ENCODE measurements at regions not wholly inside any gene's neighbourhood (a gene's known extent, or its start where the extent isn't known, plus 50 kb on each side); places are given as distances from the start of the nearest gene placed in this dataset.

DNA sequence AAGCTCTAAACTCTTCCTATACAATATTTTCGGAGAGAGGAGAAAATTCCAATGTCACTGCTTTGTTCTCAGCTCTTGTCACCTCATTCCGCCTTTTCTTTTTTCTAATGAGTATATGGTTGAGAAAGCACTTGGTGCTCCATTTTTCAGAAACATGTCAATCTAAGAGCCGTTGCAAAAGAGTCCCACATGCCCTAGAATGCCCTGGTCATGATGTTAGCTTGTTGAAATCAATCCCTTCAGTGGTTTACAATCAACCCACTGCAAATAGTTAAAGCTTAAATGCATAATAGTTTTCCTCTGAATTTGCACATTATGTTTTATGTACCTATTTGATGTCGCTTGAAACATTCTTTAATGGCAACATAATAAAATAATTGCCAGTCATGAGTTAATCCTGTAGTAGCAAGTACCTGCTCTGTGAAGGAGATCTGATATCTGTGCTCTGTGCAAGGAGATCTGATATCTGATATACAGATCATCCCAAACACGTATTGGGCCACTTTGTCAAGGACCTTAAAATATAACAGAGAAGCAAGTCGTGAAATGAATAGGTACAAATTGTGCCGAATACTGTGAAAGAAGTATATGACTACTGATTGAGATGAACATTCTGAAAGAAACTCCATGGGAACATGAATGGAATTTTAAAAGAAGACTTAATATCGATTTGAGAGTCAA is 1633.5 kb downstream of the SUCLG1 start:
- Mint-ChIP-seq H3K4me3 (no peak overlapping the region), H3K4me1 (ENCODE audit: low read depth) (no peaks in the 10 kb centered on the region), H3K9me3 (peaks cover 4 to 5% of the 10 kb centered on the region in 2 donors), H3K27ac (no peak overlapping the region), H3K27me3 (ENCODE audit: low read depth) (no peaks in the 10 kb centered on the region), H3K36me3 (ENCODE audit: insufficient read depth in 2 of 2) (no peaks in the 10 kb centered on the region)
- no peak for DNase-seq
- ATAC-seq (replicated peaks in 1 of 2), result no peak

- no peak overlapping the region for H3K4me3 Mint-ChIP-seq
- H3K36me3 Mint-ChIP-seq (ENCODE audit: insufficient read depth in 2 of 2), result no peaks in the 10 kb centered on the region
- no peak for ATAC-seq (replicated peaks in 1 of 2)
- no peak overlapping the region for H3K27ac Mint-ChIP-seq
- no peaks in the 10 kb centered on the region for H3K27me3 Mint-ChIP-seq (ENCODE audit: low read depth)
- H3K9me3 Mint-ChIP-seq, result peaks cover 4 to 10% of the 10 kb centered on the region in 2 donors
- no peaks in the 10 kb centered on the region for H3K4me1 Mint-ChIP-seq (ENCODE audit: low read depth)
- no peak for DNase-seq
Measured at GRCh38 chr2:82823892-82824291, 1635.2 kb downstream of the SUCLG1 start.

DNA sequence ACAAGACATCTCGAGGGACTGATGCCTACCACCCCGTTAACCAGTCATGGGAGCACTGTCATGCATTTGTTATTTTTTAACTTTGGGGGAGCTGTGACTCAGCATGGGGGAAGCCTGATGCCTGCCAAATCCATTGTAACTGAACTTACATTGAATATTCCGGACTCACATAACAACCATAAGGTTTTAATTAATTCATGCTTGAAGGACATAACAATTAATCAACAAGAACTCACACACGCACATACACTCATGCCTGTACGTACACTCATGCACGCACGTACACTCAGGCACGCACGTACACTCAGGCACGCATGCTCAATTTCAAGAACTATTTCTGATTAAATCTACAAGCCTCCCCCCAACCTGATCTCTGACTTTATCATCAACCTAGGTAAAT is 1639.1 kb downstream of the SUCLG1 start:
- no peak overlapping the region for H3K27ac Mint-ChIP-seq
- no peak for ATAC-seq (replicated peaks in 1 of 2)
- H3K27me3 Mint-ChIP-seq (ENCODE audit: low read depth), result no peaks in the 10 kb centered on the region
- H3K36me3 Mint-ChIP-seq (ENCODE audit: insufficient read depth in 2 of 2), result no peaks in the 10 kb centered on the region
- H3K4me1 Mint-ChIP-seq (ENCODE audit: low read depth), result no peaks in the 10 kb centered on the region
- DNase-seq, result no peak
- H3K9me3 Mint-ChIP-seq, result peaks cover 1 to 6% of the 10 kb centered on the region in 2 donors
- H3K4me3 Mint-ChIP-seq, result no peak overlapping the region

DNA sequence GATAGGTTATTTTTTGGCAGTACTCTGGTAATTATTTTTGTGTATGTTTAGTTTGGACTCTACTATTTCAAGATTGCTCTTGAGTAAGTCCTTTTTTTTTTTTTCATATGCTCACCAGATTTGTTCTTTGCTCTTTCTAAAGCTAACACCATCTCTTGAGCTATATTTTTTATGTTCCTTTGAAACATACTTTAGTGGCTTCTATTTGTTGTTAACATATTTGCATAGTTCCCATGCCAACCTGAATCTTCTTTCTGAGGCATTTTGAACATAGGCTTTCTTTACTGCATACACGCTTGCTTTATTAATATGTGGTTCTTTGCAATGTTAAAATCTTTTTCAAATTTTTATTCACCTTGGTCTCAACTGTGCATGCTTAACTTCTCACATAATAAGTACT is 1644.9 kb downstream of the SUCLG1 start:
- ATAC-seq (replicated peaks in 1 of 2) (no peak), DNase-seq (no peak)
- H3K9me3 Mint-ChIP-seq, result no peaks in the 10 kb centered on the region
- H3K27me3 Mint-ChIP-seq (ENCODE audit: low read depth), result no peaks in the 10 kb centered on the region
- no peaks in the 10 kb centered on the region for H3K36me3 Mint-ChIP-seq (ENCODE audit: insufficient read depth in 2 of 2)
- H3K4me3 Mint-ChIP-seq, result no peak overlapping the region
- H3K4me1 Mint-ChIP-seq (ENCODE audit: low read depth), result no peaks in the 10 kb centered on the region
- no peak overlapping the region for H3K27ac Mint-ChIP-seq

DNA sequence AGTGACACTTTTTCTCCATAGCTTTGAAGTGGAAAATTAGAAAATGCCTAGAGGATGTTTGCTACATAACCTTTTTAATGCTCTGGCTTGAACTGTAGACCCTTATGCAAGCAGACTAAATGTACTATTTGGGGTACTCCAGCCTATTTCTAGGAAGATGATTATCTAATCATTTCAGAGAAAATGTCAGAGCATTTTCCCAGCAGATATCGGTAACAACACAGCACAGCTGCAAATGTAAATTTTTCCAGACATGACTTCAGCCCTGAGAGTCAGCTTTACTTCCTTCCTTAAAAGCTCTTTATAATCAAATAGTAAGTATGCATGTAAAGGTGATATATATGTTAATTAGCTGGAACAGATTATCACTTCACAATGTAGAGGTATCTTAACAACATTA is 1647.1 kb downstream of the SUCLG1 start:
- H3K9me3 Mint-ChIP-seq, result peaks cover 2 to 6% of the 10 kb centered on the region in 2 donors
- ATAC-seq (replicated peaks in 1 of 2) (no peak), DNase-seq (no peak)
- H3K27me3 Mint-ChIP-seq (ENCODE audit: low read depth), result no peaks in the 10 kb centered on the region
- no peak overlapping the region for H3K4me3 Mint-ChIP-seq
- no peaks in the 10 kb centered on the region for H3K4me1 Mint-ChIP-seq (ENCODE audit: low read depth)
- H3K27ac Mint-ChIP-seq, result no peak overlapping the region
- no peaks in the 10 kb centered on the region for H3K36me3 Mint-ChIP-seq (ENCODE audit: insufficient read depth in 2 of 2)

GRCh38 chr2:82803307-82803706 is 1655.8 kb downstream of the SUCLG1 start:
- H3K4me3 Mint-ChIP-seq, result no peak overlapping the region
- no peak overlapping the region for H3K27ac Mint-ChIP-seq
- no peaks in the 10 kb centered on the region for H3K4me1 Mint-ChIP-seq (ENCODE audit: low read depth)
- ATAC-seq (replicated peaks in 1 of 2) (no peak), DNase-seq (no peak)
- H3K9me3 Mint-ChIP-seq, result peaks cover 23 to 26% of the 10 kb centered on the region in 2 donors
- no peaks in the 10 kb centered on the region for H3K36me3 Mint-ChIP-seq (ENCODE audit: insufficient read depth in 2 of 2)
- H3K27me3 Mint-ChIP-seq (ENCODE audit: low read depth), result no peaks in the 10 kb centered on the region

GRCh38 chr2:82797469-82797868 is 1661.6 kb downstream of the SUCLG1 start:
- no peak overlapping the region for H3K4me3 Mint-ChIP-seq
- no peak overlapping the region for H3K27ac Mint-ChIP-seq
- no peak for DNase-seq
- no peaks in the 10 kb centered on the region for H3K36me3 Mint-ChIP-seq (ENCODE audit: insufficient read depth in 2 of 2)
- H3K4me1 Mint-ChIP-seq (ENCODE audit: low read depth), result no peaks in the 10 kb centered on the region
- peaks cover 0 to 2% of the 10 kb centered on the region in 2 donors for H3K9me3 Mint-ChIP-seq
- H3K27me3 Mint-ChIP-seq (ENCODE audit: low read depth), result no peaks in the 10 kb centered on the region
- ATAC-seq (replicated peaks in 1 of 2), result no peak

GRCh38 chr2:82796132-82796531 is 1662.9 kb downstream of the SUCLG1 start:
- H3K9me3 Mint-ChIP-seq, result peaks cover 0 to 2% of the 10 kb centered on the region in 2 donors
- ATAC-seq (replicated peaks in 1 of 2) (no peak), DNase-seq (no peak)
- H3K4me3 Mint-ChIP-seq, result no peak overlapping the region
- no peak overlapping the region for H3K27ac Mint-ChIP-seq
- no peaks in the 10 kb centered on the region for H3K27me3 Mint-ChIP-seq (ENCODE audit: low read depth)
- H3K4me1 Mint-ChIP-seq (ENCODE audit: low read depth), result no peaks in the 10 kb centered on the region
- H3K36me3 Mint-ChIP-seq (ENCODE audit: insufficient read depth in 2 of 2), result no peaks in the 10 kb centered on the region

DNA sequence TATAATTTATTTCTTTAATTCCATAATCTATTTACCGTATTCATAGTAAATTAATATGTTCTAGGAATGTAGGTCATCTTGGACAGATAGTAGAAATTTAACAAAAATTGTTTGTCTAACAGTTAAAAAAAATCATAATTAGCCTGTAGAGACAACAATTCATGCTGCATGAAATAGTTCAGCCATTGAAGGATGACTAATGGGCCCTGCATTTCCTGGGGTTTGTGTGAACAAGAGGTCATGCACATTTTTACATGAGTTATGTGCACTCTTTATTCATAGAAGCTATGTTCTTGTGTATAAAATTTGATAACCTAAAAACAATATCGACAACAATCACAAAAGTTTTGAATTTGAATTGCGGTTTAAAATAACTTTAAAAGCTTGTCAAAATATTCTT is 1663.6 kb downstream of the SUCLG1 start:
- Mint-ChIP-seq H3K36me3 (ENCODE audit: insufficient read depth in 2 of 2) (no peaks in the 10 kb centered on the region), H3K27me3 (ENCODE audit: low read depth) (no peaks in the 10 kb centered on the region), H3K4me1 (ENCODE audit: low read depth) (no peaks in the 10 kb centered on the region), H3K27ac (no peak overlapping the region), H3K4me3 (no peak overlapping the region), H3K9me3 (peaks cover 0 to 2% of the 10 kb centered on the region in 2 donors)
- DNase-seq (no peak), ATAC-seq (replicated peaks in 1 of 2) (no peak)

- Mint-ChIP-seq H3K4me3 (no peak overlapping the region), H3K27me3 (ENCODE audit: low read depth) (no peaks in the 10 kb centered on the region), H3K36me3 (ENCODE audit: insufficient read depth in 2 of 2) (no peaks in the 10 kb centered on the region), H3K27ac (no peak overlapping the region), H3K4me1 (ENCODE audit: low read depth) (no peaks in the 10 kb centered on the region), H3K9me3 (peaks cover 2% of the 10 kb centered on the region in 2 donors)
- ATAC-seq (replicated peaks in 1 of 2), result no peak
- DNase-seq, result no peak
Measured at GRCh38 chr2:82793711-82794435, 1665.2 kb downstream of the SUCLG1 start.

GRCh38 chr2:82792316-82792715 is 1666.8 kb downstream of the SUCLG1 start:
- ATAC-seq (replicated peaks in 1 of 2), result no peak
- H3K27me3 Mint-ChIP-seq (ENCODE audit: low read depth), result no peaks in the 10 kb centered on the region
- no peaks in the 10 kb centered on the region for H3K36me3 Mint-ChIP-seq (ENCODE audit: insufficient read depth in 2 of 2)
- no peak for DNase-seq
- H3K4me1 Mint-ChIP-seq (ENCODE audit: low read depth), result no peaks in the 10 kb centered on the region
- no peak overlapping the region for H3K4me3 Mint-ChIP-seq
- H3K9me3 Mint-ChIP-seq, result peaks cover 2% of the 10 kb centered on the region in 2 donors
- H3K27ac Mint-ChIP-seq, result no peak overlapping the region

- DNase-seq, result no peak
- ATAC-seq (replicated peaks in 1 of 2), result no peak
- Mint-ChIP-seq H3K27ac (no peak overlapping the region), H3K4me3 (no peak overlapping the region), H3K4me1 (ENCODE audit: low read depth) (no peaks in the 10 kb centered on the region), H3K36me3 (ENCODE audit: insufficient read depth in 2 of 2) (no peaks in the 10 kb centered on the region), H3K9me3 (peaks cover 2% of the 10 kb centered on the region in 2 donors), H3K27me3 (ENCODE audit: low read depth) (no peaks in the 10 kb centered on the region)
Measured at GRCh38 chr2:82790206-82791021, 1668.7 kb downstream of the SUCLG1 start.

DNA sequence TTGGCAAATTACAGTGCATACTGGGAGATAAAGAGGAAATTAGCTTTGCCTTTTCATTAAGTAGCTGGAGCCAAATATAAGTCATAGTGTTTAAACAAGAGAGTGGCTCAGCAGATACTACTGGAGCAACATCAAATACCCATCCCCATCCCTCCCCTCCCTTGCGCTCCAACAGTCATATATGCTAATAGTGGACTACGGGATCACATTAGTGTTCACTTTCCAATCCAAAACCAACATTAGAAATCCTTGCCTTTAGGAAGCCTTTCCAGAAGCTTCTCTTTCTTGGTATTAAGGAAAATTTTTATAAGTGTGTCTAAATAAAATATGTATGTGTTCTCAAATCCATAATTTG is 1669.3 kb downstream of the SUCLG1 start:
- Mint-ChIP-seq H3K36me3 (ENCODE audit: insufficient read depth in 2 of 2) (no peaks in the 10 kb centered on the region), H3K4me1 (ENCODE audit: low read depth) (no peaks in the 10 kb centered on the region), H3K4me3 (no peak overlapping the region), H3K27me3 (ENCODE audit: low read depth) (no peaks in the 10 kb centered on the region), H3K9me3 (peaks cover 2% of the 10 kb centered on the region in 2 donors), H3K27ac (no peak overlapping the region)
- ATAC-seq (replicated peaks in 1 of 2) (no peak), DNase-seq (no peak)
